Fibroblast of pulmonary artery (primary cell): ENCODE measurements at regions not wholly inside any gene's neighbourhood (a gene's known extent, or its start where the extent isn't known, plus 50 kb on each side); places are given as distances from the start of the nearest gene placed in this dataset.
"Not testable (repeated sequence)": the region's sequence is repeated elsewhere in the genome, so short reads cannot be mapped to it uniquely, and the experiment has no call there.

ENCODE experiments used
- DNase-seq: peaks from one replicate; pipeline ENCODE4 v3.0.0-alpha.2; 2010; ENCODE audit warnings: low read depth
- H3K4me3 ChIP-seq: replicated peaks from 2 replicates; pipeline ENCODE4 v1.5.1; 2011; ENCODE audit warnings: low read depth, mild to moderate bottlenecking, control low read depth, low read length, moderate library complexity
- TF ChIP-seq, protein P1 (sequence below): IDR thresholded peaks from 2 replicates; pipeline ENCODE4 v1.5.1; 2011; ENCODE audit warnings: mild to moderate bottlenecking, control low read depth, low read length, inconsistent platforms; ENCODE audit errors: missing control alignments

DNA sequence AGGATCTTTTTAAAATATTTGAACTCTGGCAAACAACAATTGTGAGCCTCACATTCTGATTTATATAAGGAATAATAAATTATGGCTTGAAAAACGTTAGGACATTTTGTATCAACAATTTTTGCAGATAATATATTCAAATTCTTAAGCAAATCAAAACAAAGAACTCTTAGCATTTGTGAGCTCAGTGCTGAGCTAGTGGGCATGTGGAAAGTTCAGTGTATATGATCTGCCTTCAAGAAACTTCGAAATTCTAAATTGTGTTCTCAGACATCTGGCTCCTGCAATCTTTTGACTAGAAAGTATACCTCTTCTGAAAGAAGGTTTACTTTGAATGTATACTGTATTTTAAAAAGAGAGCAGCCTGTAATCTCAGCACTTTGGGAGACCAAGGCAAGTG, 122.3 kb upstream of the NEIL3 start:
- H3K4me3 ChIP-seq: no peak overlapping the region
- TF ChIP-seq, protein P1, sequence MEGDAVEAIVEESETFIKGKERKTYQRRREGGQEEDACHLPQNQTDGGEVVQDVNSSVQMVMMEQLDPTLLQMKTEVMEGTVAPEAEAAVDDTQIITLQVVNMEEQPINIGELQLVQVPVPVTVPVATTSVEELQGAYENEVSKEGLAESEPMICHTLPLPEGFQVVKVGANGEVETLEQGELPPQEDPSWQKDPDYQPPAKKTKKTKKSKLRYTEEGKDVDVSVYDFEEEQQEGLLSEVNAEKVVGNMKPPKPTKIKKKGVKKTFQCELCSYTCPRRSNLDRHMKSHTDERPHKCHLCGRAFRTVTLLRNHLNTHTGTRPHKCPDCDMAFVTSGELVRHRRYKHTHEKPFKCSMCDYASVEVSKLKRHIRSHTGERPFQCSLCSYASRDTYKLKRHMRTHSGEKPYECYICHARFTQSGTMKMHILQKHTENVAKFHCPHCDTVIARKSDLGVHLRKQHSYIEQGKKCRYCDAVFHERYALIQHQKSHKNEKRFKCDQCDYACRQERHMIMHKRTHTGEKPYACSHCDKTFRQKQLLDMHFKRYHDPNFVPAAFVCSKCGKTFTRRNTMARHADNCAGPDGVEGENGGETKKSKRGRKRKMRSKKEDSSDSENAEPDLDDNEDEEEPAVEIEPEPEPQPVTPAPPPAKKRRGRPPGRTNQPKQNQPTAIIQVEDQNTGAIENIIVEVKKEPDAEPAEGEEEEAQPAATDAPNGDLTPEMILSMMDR: no peak
- DNase-seq: no peak

DNA sequence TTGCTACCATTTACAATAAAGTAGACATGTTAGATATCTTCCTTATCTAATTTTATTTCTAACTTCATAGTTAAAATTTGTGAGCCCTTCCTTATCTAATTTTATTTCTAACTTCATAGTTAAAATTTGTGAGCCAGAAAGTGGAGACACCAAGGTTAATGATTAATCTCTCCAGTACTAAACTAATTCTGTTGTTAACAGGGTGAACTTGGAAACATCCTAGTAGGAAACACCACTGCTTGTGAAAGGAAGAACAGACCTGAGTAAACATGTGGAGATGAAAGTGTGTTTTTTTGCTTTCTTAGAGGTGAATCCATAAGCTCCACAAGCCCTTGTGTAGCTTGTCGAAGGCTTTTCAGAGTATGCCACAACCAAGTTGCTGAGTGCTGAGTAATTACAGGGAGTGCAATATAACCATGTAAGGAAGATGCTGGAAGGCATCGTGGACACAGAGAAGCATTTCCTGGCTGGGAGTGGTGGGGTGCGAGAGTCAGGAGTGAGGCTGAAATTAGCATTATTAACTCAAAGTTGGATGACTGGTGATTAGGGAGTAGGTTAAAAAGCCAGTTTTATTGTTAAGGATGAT, 118.6 kb upstream of the NEIL3 start:
- no peak overlapping the region for H3K4me3 ChIP-seq
- peak; percentile 34 for DNase-seq
- TF ChIP-seq, protein P1: no peak

DNA sequence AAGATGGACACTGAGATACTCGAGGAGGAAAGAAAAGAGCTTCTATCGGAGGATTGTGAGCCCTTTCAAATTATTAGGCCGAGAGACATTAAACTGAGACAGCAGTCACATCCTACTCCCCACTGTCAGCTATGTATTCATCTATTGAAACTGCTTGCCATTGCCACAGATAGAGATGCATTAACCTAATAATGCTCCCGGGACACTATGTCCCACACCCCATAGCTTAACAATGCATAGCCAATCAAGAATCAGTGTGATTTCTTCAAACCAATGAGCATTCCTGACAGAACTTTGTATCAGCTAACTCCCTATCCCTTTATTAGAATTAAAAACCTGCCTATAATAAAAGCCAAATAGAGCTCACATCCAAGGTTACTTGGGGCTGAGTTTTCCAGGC, 118.1 kb upstream of the NEIL3 start:
- TF ChIP-seq, protein P1: no peak
- no peak for DNase-seq
- H3K4me3 ChIP-seq: no peak overlapping the region

DNA sequence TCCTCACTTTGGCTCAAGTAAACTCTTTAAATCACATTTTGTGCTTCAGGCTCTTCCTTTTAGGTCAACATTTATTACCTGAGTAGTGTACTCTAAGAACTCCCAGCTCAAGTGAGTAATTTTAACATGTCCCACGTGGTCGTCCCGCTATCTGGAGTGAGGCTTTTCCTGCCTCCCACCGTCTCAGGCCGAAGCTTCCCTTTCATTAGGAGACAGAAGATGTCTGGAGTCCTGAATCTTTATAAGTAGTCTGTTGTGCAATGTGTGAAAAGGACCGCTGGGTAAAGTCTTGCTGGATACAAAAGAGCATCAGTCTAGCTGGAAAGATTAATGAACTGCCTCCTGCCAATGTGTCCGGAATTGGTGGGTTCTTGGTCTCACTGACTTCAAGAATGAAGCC, 117.7 kb upstream of the NEIL3 start:
- H3K4me3 ChIP-seq: no peak overlapping the region
- TF ChIP-seq, protein P1: no peak
- no peak for DNase-seq

DNA sequence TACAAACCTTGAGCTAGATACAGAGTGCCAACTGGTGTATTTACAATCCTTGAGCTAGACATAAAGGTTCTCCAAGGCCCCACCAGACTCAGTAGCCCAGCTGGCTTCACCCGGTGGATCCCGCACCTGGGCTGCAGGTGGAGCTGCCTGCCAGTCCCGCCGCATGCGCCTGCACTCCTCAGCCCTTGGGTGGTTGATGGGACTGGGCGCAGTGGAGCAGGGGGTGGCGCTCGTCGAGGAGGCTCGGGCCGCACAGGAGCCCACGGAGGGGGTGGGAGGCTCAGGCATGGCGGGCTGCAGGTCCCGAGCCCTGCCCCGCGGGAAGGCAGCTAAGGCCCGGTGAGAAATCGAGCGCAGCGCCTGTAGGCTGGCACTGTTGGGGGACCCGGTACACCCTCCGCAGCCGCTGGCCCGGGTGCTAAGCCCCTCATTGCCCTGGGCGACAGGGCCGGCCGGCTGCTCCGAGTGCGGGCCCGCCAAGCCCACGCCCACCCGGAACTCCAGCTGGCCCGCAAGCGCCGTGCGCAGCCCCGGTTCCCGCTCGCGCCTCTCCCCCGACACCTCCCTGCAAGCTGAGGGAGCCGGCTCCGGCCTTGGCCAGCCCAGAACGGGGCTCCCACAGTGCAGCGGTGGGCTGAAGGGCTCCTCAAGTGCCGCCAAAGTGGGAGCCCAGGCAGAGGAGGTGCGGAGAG, 116.5 kb upstream of the NEIL3 start:
- not testable (repeated sequence) for H3K4me3 ChIP-seq, DNase-seq

DNA sequence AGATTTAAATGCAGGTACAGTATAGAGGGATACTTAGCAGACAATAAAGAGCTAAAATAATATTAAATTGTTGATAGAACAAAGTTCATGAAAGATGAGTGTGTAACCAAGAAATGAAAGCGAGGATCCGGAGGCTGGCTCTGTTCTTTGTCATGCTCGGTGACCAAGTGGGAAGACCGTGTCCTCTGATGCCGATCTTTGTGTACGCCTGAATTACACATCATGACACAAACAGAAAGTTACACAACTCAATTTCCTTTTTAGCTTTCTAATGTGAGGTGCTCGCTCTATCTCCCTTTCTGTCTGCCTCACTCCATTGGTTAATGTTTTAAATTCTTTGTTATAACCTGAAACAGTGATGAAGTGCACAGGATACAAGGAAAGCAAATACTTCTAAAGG, 114.8 kb upstream of the NEIL3 start:
- DNase-seq: no peak
- H3K4me3 ChIP-seq: no peak overlapping the region
- TF ChIP-seq, protein P1: no peak

DNA sequence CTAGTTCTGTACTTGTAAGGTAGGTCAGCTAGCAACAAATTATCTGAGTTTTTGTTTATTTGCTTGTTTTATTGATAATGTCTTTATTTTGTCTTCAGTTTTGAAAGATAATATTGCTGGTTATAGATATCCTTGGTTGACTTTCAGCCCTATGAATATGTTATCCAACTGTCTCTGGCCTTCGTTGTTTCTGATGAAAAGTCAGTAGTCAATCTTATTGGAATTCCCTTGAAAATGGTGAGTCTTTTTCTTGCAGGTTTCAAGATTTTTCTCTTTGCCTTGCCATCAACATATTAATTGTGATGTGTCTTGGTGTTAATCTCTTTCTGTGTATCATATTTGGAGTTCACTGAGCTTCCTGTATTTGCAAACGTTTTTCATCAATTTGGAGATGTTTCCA, 113.1 kb upstream of the NEIL3 start:
- TF ChIP-seq, protein P1: no peak
- H3K4me3 ChIP-seq: no peak overlapping the region
- DNase-seq: no peak
